GM12878 (cell line): ENCODE measurements at regions not wholly inside any gene's neighbourhood (a gene's known extent, or its start where the extent isn't known, plus 50 kb on each side); places are given as distances from the start of the nearest gene placed in this dataset.

Source experiments
- ATAC-seq: fragments of 200-7000 bp; cut with Tn5 transposase; 3 replicates; pipeline ENCODE4 v1.9.1; 2020; ENCODE audit warnings: mild to moderate bottlenecking, moderate library complexity
- BruUV-seq: library from RNA; stranded (reverse); fragments of 400-500 nt; replicated peaks from 2 replicates; lab custom pipeline; 2021; lab: Mats Ljungman, UMichigan
- CTCF ChIA-PET: fragments of 300-600 bp; sonication (Branson Sonifier 250); formaldehyde crosslinking; extraction: SDS; loops from one replicate; lab custom pipeline; 2021; ENCODE audit warnings: inconsistent platforms; lab: Yijun Ruan, JAX
- POLR2A ChIA-PET: fragments of 350-600 bp; formaldehyde crosslinking; extraction: SDS; loops from one replicate; lab custom pipeline; 2021; ENCODE audit warnings: inconsistent platforms; lab: Charles Lee
- RAD21 ChIA-PET: fragments of 300-600 bp; sonication (Branson Sonifier 250); formaldehyde crosslinking; loops from one replicate; lab custom pipeline; 2023; ENCODE audit warnings: antibody characterized with exemption; ENCODE audit not compliant: unreplicated experiment; lab: Charles Lee
- SMC1A ChIA-PET: fragments of 300-600 bp; sonication (Branson Sonifier 250); formaldehyde crosslinking; loops from one replicate; lab custom pipeline; 2023; ENCODE audit not compliant: unreplicated experiment, uncharacterized antibody; lab: Charles Lee
- DNase-seq: peaks from one replicate; pipeline ENCODE4 v3.0.0-alpha.2; 2011; ENCODE audit warnings: low read depth, low spot score
- FAIRE-seq: peaks from 3 replicates; lab custom pipeline; 2011; peaks lifted over from hg19 to GRCh38; lab: Jason Lieb, UNC
- H2AFZ ChIP-seq: 2 replicates; pipeline ENCODE4 v1.6.0; 2011; ENCODE audit warnings: low read depth, low read length, control low read depth; ENCODE audit not compliant: control insufficient read depth
- H3K27ac ChIP-seq: 2 replicates; pipeline ENCODE4 v1.5.1; 2011; ENCODE audit warnings: control low read depth; ENCODE audit not compliant: control insufficient read depth, insufficient read depth
- H3K27me3 ChIP-seq, 2 experiments: replicated peaks in 1 of 2; 2 replicates each; pipeline versions ENCODE4 v1.6.0 to v1.6.1; 2011; ENCODE audit warnings: low read length in 1 of 2; ENCODE audit not compliant: control insufficient read depth in 2 of 2, insufficient read depth in 2 of 2
- H3K36me3 ChIP-seq, 2 experiments: 2 replicates each; pipeline ENCODE4 v1.5.1; 2011; ENCODE audit warnings: low read length in 1 of 2; ENCODE audit not compliant: control insufficient read depth in 2 of 2, insufficient read depth in 2 of 2
- H3K4me1 ChIP-seq: 2 replicates; pipeline ENCODE4 v1.6.1; 2011; ENCODE audit warnings: mild to moderate bottlenecking, low read length, moderate library complexity, mixed read lengths; ENCODE audit not compliant: control insufficient read depth, insufficient read depth
- H3K4me2 ChIP-seq: 2 replicates; pipeline ENCODE4 v1.6.0; 2011; ENCODE audit warnings: control low read depth; ENCODE audit not compliant: control insufficient read depth, insufficient read depth
- H3K4me3 ChIP-seq: fragments of 200-600 bp; sonication (generic); 2 replicates; pipeline ENCODE4 v1.5.1; 2016
- H3K79me2 ChIP-seq: 2 replicates; pipeline ENCODE4 v1.6.0; 2011; ENCODE audit warnings: low read length; ENCODE audit not compliant: control insufficient read depth, insufficient read depth
- H3K9ac ChIP-seq: 2 replicates; pipeline ENCODE4 v1.8.0; 2011; ENCODE audit warnings: low read length, control low read depth, mixed read lengths; ENCODE audit not compliant: control insufficient read depth, insufficient read depth
- H3K9me3 ChIP-seq: replicated peaks from 3 replicates; pipeline ENCODE4 v1.5.1; 2011; ENCODE audit warnings: mild to moderate bottlenecking, low read length; ENCODE audit not compliant: control insufficient read depth, insufficient read depth
- H4K20me1 ChIP-seq: 2 replicates; pipeline ENCODE4 v1.6.0; 2011; ENCODE audit not compliant: control insufficient read depth, insufficient read depth
- CHD4 ChIP-seq: fragments of 200-600 bp; sonication (generic); IDR thresholded peaks from 2 replicates; pipeline ENCODE4 v1.6.1; 2016; ENCODE audit warnings: mild to moderate bottlenecking
- CREB1 ChIP-seq: IDR thresholded peaks from 2 replicates; pipeline ENCODE4 v1.6.1; 2012; ENCODE audit warnings: low read depth, mild to moderate bottlenecking, inconsistent platforms
- IRF5 ChIP-seq: fragments of 450-650 bp; IDR thresholded peaks from 2 replicates; pipeline ENCODE4 v1.6.1; 2017; ENCODE audit warnings: borderline replicate concordance
- KDM1A ChIP-seq: fragments of 200-600 bp; sonication (generic); IDR thresholded peaks from 2 replicates; pipeline ENCODE4 v1.6.1; 2016; ENCODE audit warnings: borderline replicate concordance
- PAX8 ChIP-seq: fragments of 450-650 bp; IDR thresholded peaks from 2 replicates; pipeline ENCODE4 v1.6.1; 2017; ENCODE audit warnings: mild to moderate bottlenecking, moderate library complexity
- POLR2AphosphoS2 ChIP-seq: IDR thresholded peaks from 2 replicates; pipeline ENCODE4 v1.6.1; 2011; ENCODE audit warnings: low read depth, mild to moderate bottlenecking, low read length, improper control_type of control experiment, moderate library complexity
- ZNF24 ChIP-seq: fragments of 450-650 bp; IDR thresholded peaks from 2 replicates; pipeline ENCODE4 v1.6.1; 2017; ENCODE audit warnings: antibody characterized with exemption, mild to moderate bottlenecking
- WGBS: methylation state at CpG from one replicate; pipeline ENCODE4 v1.1.6; 2016; ENCODE audit warnings: low lambda C conversion rate; ENCODE audit not compliant: insufficient replicate concordance, insufficient coverage; ENCODE audit errors: missing lambda C conversion rate; 5-methylcytosine and 5-hydroxymethylcytosine counted together
- in situ Hi-C: fragments of 300-500 bp; cut with MboI; formaldehyde crosslinking; loops from 9 replicates; pipeline ENCODE4 v1.14.3; 2018; ENCODE audit warnings: mixed read lengths
- intact Hi-C: fragments of 100-400 bp; cut with micrococcal nuclease; formaldehyde crosslinking; loops from one replicate; pipeline ENCODE4 v1.14.2; 2022; ENCODE audit not compliant: unreplicated experiment

GRCh38 chr1:114222920-114223319 lies 69.3 kb upstream of the SYT6 start:
- Histone ChIP-seq H3K79me2 (no peaks in the 10 kb centered on the region), H3K4me2 (no peak overlapping the region), H3K36me3 (no peaks in the 10 kb centered on the region), H3K9me3 (no peaks in the 10 kb centered on the region), H3K4me1 (no peaks in the 10 kb centered on the region), H2AFZ (no peak overlapping the region), H3K4me3 (no peak overlapping the region), H3K27me3 (peaks cover 0 to 3% of the 10 kb centered on the region in 2 experiments; a peak in 1 of 4 replicates), H3K9ac (no peak overlapping the region), H4K20me1 (no peaks in the 10 kb centered on the region), H3K27ac (no peak overlapping the region)
- in situ Hi-C loops (no loop called here), intact Hi-C loops (no loop called here)
- ChIA-PET POLR2A (no interaction called here), RAD21 (no interaction called here), SMC1A (no interaction called here), CTCF (no interaction called here)
- TF ChIP-seq IRF5 (no peak), KDM1A (no peak), CREB1 (no peak), POLR2AphosphoS2 (no peak), ZNF24 (peak; percentile 86), PAX8 (no peak), CHD4 (no peak)
- ATAC-seq = no peak
- FAIRE-seq = no peak
- DNase-seq = no peak
- 52% methylated on average over 4 of the region's 4 CpGs for WGBS
- no TSS peak for BruUV-seq
